ENCODE measurements at regions not wholly inside any gene's neighbourhood (a gene's known extent, or its start where the extent isn't known, plus 50 kb on each side); places are given as distances from the start of the nearest gene placed in this dataset.

GRCh38 chr7:22962775-22963350 is 51.1 kb downstream of the HYCC1 start:
- no peak for DNase-seq

- DNase-seq: no peak
These were observed 55.2 kb downstream of the HYCC1 start for GRCh38 chr7:22958742-22959141.

- DNase-seq: no peak
These were observed 59.7 kb downstream of the HYCC1 start for GRCh38 chr7:22954251-22954650.

GRCh38 chr7:22952306-22953015 is 61.5 kb downstream of the HYCC1 start:
- DNase-seq: no peak

- no peak for DNase-seq
These were observed 64.0 kb downstream of the HYCC1 start for GRCh38 chr7:22949944-22950343.

- no peak for DNase-seq
These were observed 64.7 kb downstream of the HYCC1 start for GRCh38 chr7:22949221-22949620.

GRCh38 chr7:22948770-22949169 is 65.2 kb downstream of the HYCC1 start:
- no peak for DNase-seq

GRCh38 chr7:22945584-22945983 is 68.3 kb downstream of the HYCC1 start:
- no peak for DNase-seq

- DNase-seq: no peak
These were observed 69.4 kb downstream of the HYCC1 start for GRCh38 chr7:22944510-22944909.

- DNase-seq: no peak
These were observed 69.9 kb downstream of the HYCC1 start for GRCh38 chr7:22944022-22944421.

GRCh38 chr7:22942191-22942590 is 71.7 kb downstream of the HYCC1 start:
- no peak for DNase-seq

- no peak for DNase-seq
These were observed 74.1 kb downstream of the HYCC1 start for GRCh38 chr7:22939842-22940241.

- no peak for DNase-seq
These were observed 76.0 kb downstream of the HYCC1 start for GRCh38 chr7:22937946-22938345.

- DNase-seq: no peak
These were observed 77.7 kb downstream of the HYCC1 start for GRCh38 chr7:22936246-22936645.

- DNase-seq: no peak
These were observed 78.7 kb downstream of the HYCC1 start for GRCh38 chr7:22935269-22935668.

- no peak for DNase-seq
These were observed 79.4 kb downstream of the HYCC1 start for GRCh38 chr7:22934473-22935065.

GRCh38 chr7:22934023-22934422 is 79.9 kb downstream of the HYCC1 start:
- no peak for DNase-seq

- DNase-seq: no peak
These were observed 81.0 kb downstream of the HYCC1 start for GRCh38 chr7:22932896-22933295.

- DNase-seq: no peak
These were observed 82.9 kb downstream of the HYCC1 start for GRCh38 chr7:22931011-22931410.

- no peak for DNase-seq
These were observed 91.6 kb downstream of the HYCC1 start for GRCh38 chr7:22922307-22922706.

GRCh38 chr7:22921386-22922086 is 92.4 kb downstream of the HYCC1 start:
- no peak for DNase-seq

GRCh38 chr7:22920672-22921071 is 93.3 kb downstream of the HYCC1 start:
- no peak for DNase-seq

GRCh38 chr7:22913158-22913557 is 90.5 kb upstream of the TOMM7 start:
- DNase-seq: no peak

- DNase-seq: no peak
These were observed 89.2 kb upstream of the TOMM7 start for GRCh38 chr7:22911889-22912288.
